ENCODE measurements at regions not wholly inside any gene's neighbourhood (a gene's known extent, or its start where the extent isn't known, plus 50 kb on each side); places are given as distances from the start of the nearest gene placed in this dataset.

DNA sequence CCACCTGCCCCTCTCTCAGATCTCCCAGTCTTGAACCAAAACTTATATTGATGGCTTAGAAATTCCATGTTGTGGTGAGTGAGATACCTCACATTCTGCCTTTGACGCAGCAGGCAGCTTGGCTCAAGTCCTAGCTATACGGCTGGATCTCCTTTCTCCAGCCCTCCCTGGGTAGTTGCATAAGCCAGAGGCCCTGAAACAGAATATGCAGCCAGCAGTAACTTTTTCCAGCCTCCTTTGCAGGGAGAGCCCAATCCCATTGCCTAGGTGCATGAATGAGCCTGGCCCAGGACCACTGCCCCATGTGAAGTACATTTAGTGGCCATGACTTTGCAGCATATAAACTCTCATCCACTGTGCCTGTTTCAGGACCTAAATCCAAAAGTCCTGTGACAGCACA is 202.2 kb upstream of the CDYL start:
- TF ChIP-seq POLR2A (IDR thresholded peaks at IDR 0.05): no peak
- TF ChIP-seq, protein P1, sequence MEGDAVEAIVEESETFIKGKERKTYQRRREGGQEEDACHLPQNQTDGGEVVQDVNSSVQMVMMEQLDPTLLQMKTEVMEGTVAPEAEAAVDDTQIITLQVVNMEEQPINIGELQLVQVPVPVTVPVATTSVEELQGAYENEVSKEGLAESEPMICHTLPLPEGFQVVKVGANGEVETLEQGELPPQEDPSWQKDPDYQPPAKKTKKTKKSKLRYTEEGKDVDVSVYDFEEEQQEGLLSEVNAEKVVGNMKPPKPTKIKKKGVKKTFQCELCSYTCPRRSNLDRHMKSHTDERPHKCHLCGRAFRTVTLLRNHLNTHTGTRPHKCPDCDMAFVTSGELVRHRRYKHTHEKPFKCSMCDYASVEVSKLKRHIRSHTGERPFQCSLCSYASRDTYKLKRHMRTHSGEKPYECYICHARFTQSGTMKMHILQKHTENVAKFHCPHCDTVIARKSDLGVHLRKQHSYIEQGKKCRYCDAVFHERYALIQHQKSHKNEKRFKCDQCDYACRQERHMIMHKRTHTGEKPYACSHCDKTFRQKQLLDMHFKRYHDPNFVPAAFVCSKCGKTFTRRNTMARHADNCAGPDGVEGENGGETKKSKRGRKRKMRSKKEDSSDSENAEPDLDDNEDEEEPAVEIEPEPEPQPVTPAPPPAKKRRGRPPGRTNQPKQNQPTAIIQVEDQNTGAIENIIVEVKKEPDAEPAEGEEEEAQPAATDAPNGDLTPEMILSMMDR (IDR thresholded peaks at IDR 0.05): no peak
